ENCODE measurements at regions not wholly inside any gene's neighbourhood (a gene's known extent, or its start where the extent isn't known, plus 50 kb on each side); places are given as distances from the start of the nearest gene placed in this dataset.

DNA sequence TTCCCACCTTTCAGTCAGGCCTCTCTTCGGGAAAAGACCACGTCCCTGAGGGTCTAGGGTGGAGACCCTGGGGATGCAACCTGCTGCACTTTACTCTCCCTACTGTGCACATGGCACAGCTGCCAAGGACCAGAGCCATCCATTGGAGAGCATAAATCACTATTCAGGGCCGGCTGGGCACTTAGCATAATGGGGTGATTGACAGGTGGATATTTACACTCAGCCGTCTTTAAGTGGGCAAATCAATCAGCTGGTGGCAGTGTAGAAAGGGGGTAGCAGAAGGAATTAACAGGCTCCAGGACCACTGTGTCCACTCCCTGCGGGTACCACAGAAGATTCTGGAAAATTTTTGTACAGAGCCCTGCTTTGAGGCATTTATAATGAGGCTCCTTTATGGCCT lies 87.3 kb upstream of the IRX6 start:
- no peaks in the 10 kb centered on the region for H4K20me1 ChIP-seq (ENCODE audit: control insufficient read depth, insufficient read depth, low read length, poor library complexity, severe bottlenecking)
- H3K4me1 ChIP-seq (ENCODE audit: control insufficient read depth in 2 of 2, insufficient read depth in 2 of 2, low read length in 2 of 2) = no peaks in the 10 kb centered on the region
- H3K4me2 ChIP-seq (replicated peaks; ENCODE audit: low read depth, low read length, poor library complexity, severe bottlenecking) = no peak overlapping the region
- WGBS (ENCODE audit: insufficient coverage) = 46% methylated on average over 4 of the region's 5 CpGs
- no peak overlapping the region for H3K4me3 ChIP-seq (ENCODE audit: control extremely low read depth in 1 of 5, extremely low read depth in 1 of 5, insufficient read depth in 1 of 5, low read depth in 2 of 5, low read length in 4 of 5)
- ATAC-seq (ENCODE audit: low read depth) = no peak
- H3K36me3 ChIP-seq (replicated peaks in 1 of 2; ENCODE audit: control extremely low read depth in 1 of 2, control insufficient read depth in 1 of 2, extremely low read depth in 1 of 2, insufficient read depth in 2 of 2, low read length in 1 of 2) = no peaks in the 10 kb centered on the region
- DNase-seq = no peak
- CTCF ChIA-PET = no interaction called here
- no peaks in the 10 kb centered on the region for H3K27me3 ChIP-seq (replicated peaks in 1 of 4; ENCODE audit: control extremely low read depth in 1 of 4, control insufficient read depth in 3 of 4, insufficient read depth in 4 of 4, low read length in 3 of 4)
- Mint-ChIP-seq H3K4me1 (no peaks in the 10 kb centered on the region), H3K27me3 (peaks cover 5% of the 10 kb centered on the region), H3K27ac (no peak overlapping the region), H3K9me3 (ENCODE audit: insufficient read depth) (no peaks in the 10 kb centered on the region), H3K4me3 (no peak overlapping the region)
- TF ChIP-seq EZH2 (IDR thresholded peaks at IDR 0.05; ENCODE audit: borderline replicate concordance, insufficient read depth, low read depth, low read length, poor library complexity, severe bottlenecking) = no peak
- TF ChIP-seq, protein P1, sequence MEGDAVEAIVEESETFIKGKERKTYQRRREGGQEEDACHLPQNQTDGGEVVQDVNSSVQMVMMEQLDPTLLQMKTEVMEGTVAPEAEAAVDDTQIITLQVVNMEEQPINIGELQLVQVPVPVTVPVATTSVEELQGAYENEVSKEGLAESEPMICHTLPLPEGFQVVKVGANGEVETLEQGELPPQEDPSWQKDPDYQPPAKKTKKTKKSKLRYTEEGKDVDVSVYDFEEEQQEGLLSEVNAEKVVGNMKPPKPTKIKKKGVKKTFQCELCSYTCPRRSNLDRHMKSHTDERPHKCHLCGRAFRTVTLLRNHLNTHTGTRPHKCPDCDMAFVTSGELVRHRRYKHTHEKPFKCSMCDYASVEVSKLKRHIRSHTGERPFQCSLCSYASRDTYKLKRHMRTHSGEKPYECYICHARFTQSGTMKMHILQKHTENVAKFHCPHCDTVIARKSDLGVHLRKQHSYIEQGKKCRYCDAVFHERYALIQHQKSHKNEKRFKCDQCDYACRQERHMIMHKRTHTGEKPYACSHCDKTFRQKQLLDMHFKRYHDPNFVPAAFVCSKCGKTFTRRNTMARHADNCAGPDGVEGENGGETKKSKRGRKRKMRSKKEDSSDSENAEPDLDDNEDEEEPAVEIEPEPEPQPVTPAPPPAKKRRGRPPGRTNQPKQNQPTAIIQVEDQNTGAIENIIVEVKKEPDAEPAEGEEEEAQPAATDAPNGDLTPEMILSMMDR (IDR thresholded peaks at IDR 0.05) = no peak
- H3K9ac ChIP-seq (ENCODE audit: low read length) = no peak overlapping the region
- H3K9me3 ChIP-seq (ENCODE audit: control extremely low read depth in 1 of 3, control insufficient read depth in 2 of 3, insufficient read depth in 1 of 3, low read length in 2 of 3) = peaks cover 0 to 1% (median 0%) of the 10 kb centered on the region in 3 donors
- no peaks in the 10 kb centered on the region for H3K79me2 ChIP-seq (ENCODE audit: control insufficient read depth, insufficient read depth, low read length)
- no peak overlapping the region for H2AFZ ChIP-seq (ENCODE audit: insufficient read depth, low read depth, low read length, poor library complexity, severe bottlenecking)
- intact Hi-C loops (cut with micrococcal nuclease) = no loop called here
- no peak overlapping the region for H3K27ac ChIP-seq (ENCODE audit: low read length in 2 of 2)
- POLR2A ChIA-PET = no interaction called here

DNA sequence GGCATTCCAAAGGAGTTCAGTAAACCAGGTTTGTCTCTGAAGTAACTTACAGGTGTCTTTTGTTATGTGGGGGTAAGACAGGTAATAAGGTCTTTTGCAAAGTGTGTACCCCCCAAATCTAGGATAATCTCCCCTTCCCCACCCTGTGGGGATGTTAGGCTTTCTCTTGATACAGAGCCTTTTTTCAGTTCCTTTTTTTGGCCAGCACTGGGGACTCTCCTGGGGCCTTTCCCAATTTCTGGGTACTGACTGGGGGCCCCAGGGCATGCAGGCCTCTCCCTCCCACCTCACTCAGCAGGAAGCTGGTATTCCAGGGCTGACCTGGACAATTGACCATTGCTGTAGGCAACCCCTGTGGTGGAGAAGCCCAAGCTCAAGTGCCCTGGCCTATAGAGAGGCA lies 84.3 kb upstream of the IRX6 start:
- no peak for ATAC-seq (ENCODE audit: low read depth)
- Histone ChIP-seq H3K27me3 (replicated peaks in 1 of 4; ENCODE audit: control extremely low read depth in 1 of 4, control insufficient read depth in 3 of 4, insufficient read depth in 4 of 4, low read length in 3 of 4) (no peaks in the 10 kb centered on the region), H3K79me2 (ENCODE audit: control insufficient read depth, insufficient read depth, low read length) (no peaks in the 10 kb centered on the region), H3K4me2 (replicated peaks; ENCODE audit: low read depth, low read length, poor library complexity, severe bottlenecking) (no peak overlapping the region), H3K4me1 (ENCODE audit: control insufficient read depth in 2 of 2, insufficient read depth in 2 of 2, low read length in 2 of 2) (no peaks in the 10 kb centered on the region), H2AFZ (ENCODE audit: insufficient read depth, low read depth, low read length, poor library complexity, severe bottlenecking) (no peak overlapping the region), H4K20me1 (ENCODE audit: control insufficient read depth, insufficient read depth, low read length, poor library complexity, severe bottlenecking) (no peaks in the 10 kb centered on the region), H3K4me3 (ENCODE audit: control extremely low read depth in 1 of 5, extremely low read depth in 1 of 5, insufficient read depth in 1 of 5, low read depth in 2 of 5, low read length in 4 of 5) (no peak overlapping the region), H3K9me3 (ENCODE audit: control extremely low read depth in 1 of 3, control insufficient read depth in 2 of 3, insufficient read depth in 1 of 3, low read length in 2 of 3) (peaks cover 0 to 8% (median 0%) of the 10 kb centered on the region in 3 donors), H3K27ac (ENCODE audit: low read length in 2 of 2) (no peak overlapping the region), H3K9ac (ENCODE audit: low read length) (no peak overlapping the region), H3K36me3 (replicated peaks in 1 of 2; ENCODE audit: control extremely low read depth in 1 of 2, control insufficient read depth in 1 of 2, extremely low read depth in 1 of 2, insufficient read depth in 2 of 2, low read length in 1 of 2) (no peaks in the 10 kb centered on the region)
- H3K4me3 Mint-ChIP-seq = no peak overlapping the region
- H3K27ac Mint-ChIP-seq = no peak overlapping the region
- no peak for TF ChIP-seq EZH2 (IDR thresholded peaks at IDR 0.05; ENCODE audit: borderline replicate concordance, insufficient read depth, low read depth, low read length, poor library complexity, severe bottlenecking)
- TF ChIP-seq, protein P1 (IDR thresholded peaks at IDR 0.05) = no peak
- POLR2A ChIA-PET = no interaction called here
- no peak for DNase-seq
- no peaks in the 10 kb centered on the region for H3K4me1 Mint-ChIP-seq
- intact Hi-C loops (cut with micrococcal nuclease) = no loop called here
- peaks cover 12% of the 10 kb centered on the region for H3K27me3 Mint-ChIP-seq
- CTCF ChIA-PET = interaction anchor here (1.0 kb wide), 1 partner anchor 18 kb away, joined by 3 read pairs; no protein-coding TSS in a partner anchor
- H3K9me3 Mint-ChIP-seq (ENCODE audit: insufficient read depth) = no peaks in the 10 kb centered on the region
